Gastrocnemius medialis (tissue), 4 donors: ENCODE measurements at regions not wholly inside any gene's neighbourhood (a gene's known extent, or its start where the extent isn't known, plus 50 kb on each side); places are given as distances from the start of the nearest gene placed in this dataset.

ENCODE experiments used
- POLR2A ChIP-seq, 2 donors: fragments of 450-650 bp; IDR thresholded peaks; one replicate each; pipeline ENCODE4 v1.6.1; 2017; ENCODE audit warnings: antibody characterized with exemption in 2 of 2, mild to moderate bottlenecking in 2 of 2, moderate library complexity in 2 of 2
- TF ChIP-seq, protein P1 (sequence below), 5 experiments: fragments of 450-650 bp in 3 of 5; fragments of 200-600 bp in 2 of 5; sonication (generic) in 2 of 5; IDR thresholded peaks in 4 of 5; conservative IDR thresholded peaks in 1 of 5; 1 replicate in 4 of 5; 2 replicates in 1 of 5; pipeline ENCODE4 v1.5.1; 2016 to 2019; ENCODE audit warnings: antibody characterized with exemption in 5 of 5, mild to moderate bottlenecking in 3 of 5, moderate library complexity in 3 of 5

DNA sequence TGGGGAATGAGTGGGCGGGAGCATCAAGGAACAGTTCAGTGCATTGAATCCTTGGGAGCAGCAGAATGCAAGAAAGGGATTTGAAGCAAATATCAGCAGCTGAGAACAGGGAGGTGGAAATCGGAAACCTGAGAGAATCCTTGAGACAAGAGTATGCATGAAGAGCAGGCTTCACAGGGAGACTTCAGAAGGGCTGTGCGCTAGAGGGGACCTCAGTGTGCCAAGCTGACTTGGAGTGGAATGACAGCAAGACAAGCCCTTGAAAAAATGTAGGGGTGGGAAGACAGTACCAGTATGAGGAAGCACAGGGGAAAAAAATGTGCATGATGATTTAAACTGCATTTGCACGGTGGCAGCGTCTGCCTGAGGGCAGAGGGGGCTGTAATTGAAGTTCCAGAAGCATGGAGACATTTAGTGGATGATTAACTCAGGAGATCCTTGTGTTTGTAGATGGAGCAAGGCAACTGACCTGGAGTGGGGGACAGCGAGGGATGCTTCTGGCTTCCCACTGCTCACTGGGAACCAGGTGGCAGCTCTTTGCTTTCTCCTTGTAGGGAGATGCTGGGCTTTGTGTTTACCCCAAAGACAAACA is 204.9 kb upstream of the PLET1 start:
- TF ChIP-seq, protein P1, sequence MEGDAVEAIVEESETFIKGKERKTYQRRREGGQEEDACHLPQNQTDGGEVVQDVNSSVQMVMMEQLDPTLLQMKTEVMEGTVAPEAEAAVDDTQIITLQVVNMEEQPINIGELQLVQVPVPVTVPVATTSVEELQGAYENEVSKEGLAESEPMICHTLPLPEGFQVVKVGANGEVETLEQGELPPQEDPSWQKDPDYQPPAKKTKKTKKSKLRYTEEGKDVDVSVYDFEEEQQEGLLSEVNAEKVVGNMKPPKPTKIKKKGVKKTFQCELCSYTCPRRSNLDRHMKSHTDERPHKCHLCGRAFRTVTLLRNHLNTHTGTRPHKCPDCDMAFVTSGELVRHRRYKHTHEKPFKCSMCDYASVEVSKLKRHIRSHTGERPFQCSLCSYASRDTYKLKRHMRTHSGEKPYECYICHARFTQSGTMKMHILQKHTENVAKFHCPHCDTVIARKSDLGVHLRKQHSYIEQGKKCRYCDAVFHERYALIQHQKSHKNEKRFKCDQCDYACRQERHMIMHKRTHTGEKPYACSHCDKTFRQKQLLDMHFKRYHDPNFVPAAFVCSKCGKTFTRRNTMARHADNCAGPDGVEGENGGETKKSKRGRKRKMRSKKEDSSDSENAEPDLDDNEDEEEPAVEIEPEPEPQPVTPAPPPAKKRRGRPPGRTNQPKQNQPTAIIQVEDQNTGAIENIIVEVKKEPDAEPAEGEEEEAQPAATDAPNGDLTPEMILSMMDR (IDR thresholded peaks at IDR 0.05 in 4 of 5, conservative IDR thresholded peaks at IDR 0.05 in 1 of 5), result no peak
- no peak for TF ChIP-seq POLR2A (IDR thresholded peaks at IDR 0.05)
